IMR-90 (cell line): ENCODE measurements at regions not wholly inside any gene's neighbourhood (a gene's known extent, or its start where the extent isn't known, plus 50 kb on each side); places are given as distances from the start of the nearest gene placed in this dataset.

Experiments used
- ATAC-seq: fragments of 200-7000 bp; cut with Tn5 transposase; 2 replicates; pipeline ENCODE4 v1.9.1; 2020; ENCODE audit warnings: low read depth, mild to moderate bottlenecking, moderate library complexity
- BruUV-seq: library from RNA; stranded (reverse); fragments of 400-500 nt; replicated peaks from 2 replicates; lab custom pipeline; 2021; lab: Mats Ljungman, UMichigan
- CTCF ChIA-PET: fragments of 300-600 bp; formaldehyde crosslinking; extraction: SDS; loops from one replicate; lab custom pipeline; 2021; ENCODE audit warnings: antibody characterized with exemption; lab: Yijun Ruan, JAX
- POLR2A ChIA-PET: fragments of 300-600 bp; sonication (Branson Sonifier 250); formaldehyde crosslinking; loops from one replicate; lab custom pipeline; 2022; ENCODE audit warnings: antibody characterized with exemption; ENCODE audit not compliant: unreplicated experiment; lab: Charles Lee
- DNase-seq: peaks from one replicate; pipeline ENCODE4 v3.0.0; 2013
- H2AFZ ChIP-seq: replicated peaks from 2 replicates; pipeline ENCODE3; 2013; ENCODE audit warnings: low read length, mild to moderate bottlenecking; ENCODE audit not compliant: poor library complexity
- H2AK5ac ChIP-seq: 2 replicates; pipeline ENCODE4 v1.6.1; 2013; ENCODE audit warnings: low read depth, low read length, inconsistent platforms
- H2AK9ac ChIP-seq: replicated peaks from 2 replicates; pipeline ENCODE3; 2013; ENCODE audit warnings: mild to moderate bottlenecking, low read depth, low read length, moderate library complexity; ENCODE audit not compliant: poor library complexity
- H2BK120ac ChIP-seq: 2 replicates; pipeline ENCODE4 v1.6.1; 2013; ENCODE audit warnings: low read depth, low read length, inconsistent platforms
- H2BK15ac ChIP-seq: 3 replicates; pipeline ENCODE4 v1.6.1; 2013; ENCODE audit warnings: low read depth, low read length, inconsistent platforms
- H2BK20ac ChIP-seq: 2 replicates; pipeline ENCODE4 v1.6.1; 2013; ENCODE audit warnings: low read depth, mild to moderate bottlenecking, inconsistent platforms, low read length, moderate library complexity
- H2BK5ac ChIP-seq: 2 replicates; pipeline ENCODE4 v1.6.1; 2013; ENCODE audit warnings: mild to moderate bottlenecking, low read depth, low read length, inconsistent platforms; ENCODE audit not compliant: poor library complexity, severe bottlenecking
- H3K14ac ChIP-seq: replicated peaks from 2 replicates; pipeline ENCODE4 v1.6.1; 2013; ENCODE audit warnings: low read depth, low read length, inconsistent platforms
- H3K18ac ChIP-seq: 2 replicates; pipeline ENCODE4 v1.6.1; 2013; ENCODE audit warnings: low read depth, low read length, control low read depth
- H3K23ac ChIP-seq: 2 replicates; pipeline ENCODE4 v1.6.1; 2013; ENCODE audit warnings: low read depth, low read length, inconsistent platforms
- H3K27ac ChIP-seq: 2 replicates; pipeline ENCODE4 v1.5.1; 2013; ENCODE audit warnings: mild to moderate bottlenecking, control low read depth, low read length; ENCODE audit not compliant: insufficient read depth
- H3K27me3 ChIP-seq: 2 replicates; pipeline ENCODE4 v1.6.1; 2013; ENCODE audit warnings: low read length; ENCODE audit not compliant: control insufficient read depth, insufficient read depth
- H3K36me3 ChIP-seq: 2 replicates; pipeline ENCODE4 v1.6.1; 2013; ENCODE audit warnings: low read length, mixed read lengths; ENCODE audit not compliant: control insufficient read depth, insufficient read depth
- H3K4ac ChIP-seq: 2 replicates; pipeline ENCODE4 v1.6.1; 2013; ENCODE audit warnings: low read depth, low read length, inconsistent platforms
- H3K4me1 ChIP-seq: 2 replicates; pipeline ENCODE4 v1.6.1; 2013; ENCODE audit warnings: low read length, mixed read lengths; ENCODE audit not compliant: control insufficient read depth, insufficient read depth
- H3K4me2 ChIP-seq: 2 replicates; pipeline ENCODE4 v1.6.1; 2013; ENCODE audit warnings: low read depth, mild to moderate bottlenecking, control low read depth, low read length, moderate library complexity
- H3K4me3 ChIP-seq: 2 replicates; pipeline ENCODE4 v1.5.1; 2013; ENCODE audit warnings: low read depth, mild to moderate bottlenecking, control low read depth, low read length, moderate library complexity; ENCODE audit not compliant: insufficient read depth
- H3K56ac ChIP-seq: 2 replicates; pipeline ENCODE4 v1.6.1; 2013; ENCODE audit warnings: low read length, inconsistent platforms; ENCODE audit not compliant: insufficient read depth; ENCODE audit errors: extremely low read depth
- H3K79me1 ChIP-seq, 2 experiments: 2 replicates each; pipeline ENCODE4 v1.6.1; 2013; ENCODE audit warnings: low read length in 2 of 2, inconsistent platforms in 1 of 2, low read depth in 1 of 2
- H3K9ac ChIP-seq: 2 replicates; pipeline ENCODE4 v1.6.1; 2013; ENCODE audit warnings: low read depth, low read length, control low read depth
- H3K9me1 ChIP-seq: 2 replicates; pipeline ENCODE4 v1.6.1; 2013; ENCODE audit warnings: low read length, inconsistent platforms; ENCODE audit not compliant: insufficient read depth
- H3K9me3 ChIP-seq: 2 replicates; pipeline ENCODE4 v1.6.1; 2013; ENCODE audit warnings: low read length; ENCODE audit not compliant: control insufficient read depth, insufficient read depth
- H4K20me1 ChIP-seq: 2 replicates; pipeline ENCODE4 v1.6.1; 2013; ENCODE audit warnings: low read length, inconsistent platforms; ENCODE audit not compliant: insufficient read depth
- H4K5ac ChIP-seq: 2 replicates; pipeline ENCODE4 v1.6.1; 2013; ENCODE audit warnings: mild to moderate bottlenecking, low read depth, low read length, control low read depth
- H4K8ac ChIP-seq, 2 experiments: 2 replicates each; pipeline ENCODE4 v1.6.1; 2013; ENCODE audit warnings: low read depth in 2 of 2, low read length in 2 of 2, control low read depth in 1 of 2, inconsistent platforms in 1 of 2
- H4K91ac ChIP-seq: 2 replicates; pipeline ENCODE4 v1.6.1; 2013; ENCODE audit warnings: low read depth, low read length, inconsistent platforms; ENCODE audit not compliant: insufficient read depth
- CEBPB ChIP-seq: IDR thresholded peaks from 2 replicates; pipeline ENCODE4 v1.6.1; 2012; ENCODE audit warnings: low read depth, low read length, improper control_type of control experiment
- FOS ChIP-seq: fragments of 150-350 bp; IDR thresholded peaks from 2 replicates; pipeline ENCODE4 v1.6.1; 2016; ENCODE audit warnings: low read depth, low read length
- MXI1 ChIP-seq: IDR thresholded peaks from 2 replicates; pipeline ENCODE4 v1.6.1; 2012; ENCODE audit warnings: low read depth, mild to moderate bottlenecking, low read length, moderate library complexity, borderline replicate concordance
- NFE2L2 ChIP-seq: fragments of 150-350 bp; IDR thresholded peaks from 2 replicates; pipeline ENCODE4 v1.6.1; 2016; ENCODE audit warnings: low read depth, mild to moderate bottlenecking, low read length
- RAD21 ChIP-seq: IDR thresholded peaks from 2 replicates; pipeline ENCODE4 v1.6.1; 2012; ENCODE audit warnings: low read length, improper control_type of control experiment
- WGBS, 2 experiments: methylation state at CpG; one replicate each; pipeline versions ENCODE4 v1.1.5 to v1.1.7; 2013; ENCODE audit warnings: missing lambda C conversion rate in 2 of 2; ENCODE audit not compliant: insufficient read length in 1 of 2; ENCODE audit errors: extremely low coverage in 2 of 2; 5-methylcytosine and 5-hydroxymethylcytosine counted together
- dilution Hi-C: fragments of 300-500 bp; cut with HindIII; formaldehyde crosslinking; loops from one replicate; pipeline ENCODE4 v1.14.3; 2018; ENCODE audit warnings: low sequenced_read_pairs; ENCODE audit not compliant: unreplicated experiment
- in situ Hi-C: fragments of 300-500 bp; cut with MboI; formaldehyde crosslinking; loops from 3 replicates; pipeline ENCODE4 v1.14.3; 2019; ENCODE audit warnings: low sequenced_read_pairs, inconsistent platforms, mixed read lengths
- intact Hi-C: fragments of 100-400 bp; cut with micrococcal nuclease; formaldehyde crosslinking; loops from 2 replicates; pipeline ENCODE4 v1.10.0; 2022
- TF ChIP-seq, protein P1 (sequence below): fragments of 150-350 bp; IDR thresholded peaks from 2 replicates; pipeline ENCODE4 v1.6.1; 2016; ENCODE audit warnings: low read depth, mild to moderate bottlenecking, low read length, moderate library complexity, borderline replicate concordance

DNA sequence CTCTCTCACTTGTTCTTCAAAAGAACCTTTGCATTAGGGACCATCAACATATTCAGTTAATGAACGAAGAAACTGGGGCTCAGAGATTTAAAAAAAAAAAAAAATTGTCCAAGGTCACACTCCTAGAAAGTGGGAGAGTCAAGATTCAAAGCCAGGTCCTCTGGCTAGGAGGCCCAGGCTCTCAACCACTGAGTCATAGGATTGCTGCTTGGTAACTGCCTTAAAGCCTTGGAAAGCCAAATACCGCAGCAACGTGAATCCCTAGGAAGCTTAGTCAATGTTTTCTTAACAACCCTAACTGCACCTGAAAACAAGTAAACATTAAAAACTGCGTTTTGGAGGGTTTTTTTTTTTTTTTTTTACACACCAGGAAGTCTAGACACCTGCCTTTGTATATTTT is 156.8 kb downstream of the WNT5A start (continued):
- TF ChIP-seq, protein P1, sequence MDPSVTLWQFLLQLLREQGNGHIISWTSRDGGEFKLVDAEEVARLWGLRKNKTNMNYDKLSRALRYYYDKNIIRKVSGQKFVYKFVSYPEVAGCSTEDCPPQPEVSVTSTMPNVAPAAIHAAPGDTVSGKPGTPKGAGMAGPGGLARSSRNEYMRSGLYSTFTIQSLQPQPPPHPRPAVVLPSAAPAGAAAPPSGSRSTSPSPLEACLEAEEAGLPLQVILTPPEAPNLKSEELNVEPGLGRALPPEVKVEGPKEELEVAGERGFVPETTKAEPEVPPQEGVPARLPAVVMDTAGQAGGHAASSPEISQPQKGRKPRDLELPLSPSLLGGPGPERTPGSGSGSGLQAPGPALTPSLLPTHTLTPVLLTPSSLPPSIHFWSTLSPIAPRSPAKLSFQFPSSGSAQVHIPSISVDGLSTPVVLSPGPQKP = no peak

DNA sequence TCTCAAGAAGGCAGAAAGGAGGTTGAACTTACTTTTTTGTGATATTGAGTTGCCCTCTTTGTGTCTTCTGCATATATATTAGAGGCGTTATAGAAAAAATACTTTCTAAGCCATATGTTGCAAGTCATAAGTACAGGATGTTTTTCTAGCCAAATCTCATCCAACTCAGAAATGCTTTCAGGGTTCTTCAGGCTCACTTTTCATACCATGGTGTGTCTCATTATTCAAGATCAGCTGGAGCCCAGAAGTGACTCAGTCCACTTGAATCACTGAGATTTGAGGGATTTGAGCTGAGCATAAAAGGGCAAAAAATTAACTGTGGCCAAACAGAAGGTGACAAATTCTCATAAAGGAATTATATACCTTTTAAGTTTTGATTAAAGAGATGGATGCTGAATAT is 157.3 kb downstream of the WNT5A start:
- H3K4ac ChIP-seq = peak overlapping the region; percentile 98; the same call in 1 of the 2 replicates
- no peaks in the 10 kb centered on the region for H3K9me3 ChIP-seq
- H4K8ac ChIP-seq = peak overlapping the region; percentile 84 to 88; a peak in 3 of 4 replicates
- ATAC-seq (peak; percentile 66), DNase-seq (peak; percentile 96)
- H2AK9ac ChIP-seq = no peak overlapping the region
- no peak overlapping the region for H2BK15ac ChIP-seq
- H3K27me3 ChIP-seq = no peaks in the 10 kb centered on the region
- no peak overlapping the region for H3K4me3 ChIP-seq
- H3K36me3 ChIP-seq = no peaks in the 10 kb centered on the region
- WGBS, 2 experiments = no CpG with 5 or more reads among the region's 1 CpG
- peak overlapping the region; percentile 99; the same call in 1 of the 2 replicates for H3K18ac ChIP-seq
- intact Hi-C loops = loop anchor here (2.0 to 5.0 kb wide), 4 partner anchors 131 to 378 kb away; no protein-coding TSS in a partner anchor
- no TSS peak for BruUV-seq
- peaks cover 0 to 16% of the 10 kb centered on the region in 2 experiments; a peak in 1 of 4 replicates for H3K79me1 ChIP-seq
- no peak overlapping the region; the same call in 1 of the 2 replicates for H3K23ac ChIP-seq
- peak overlapping the region; percentile 94 for H4K91ac ChIP-seq
- peak overlapping the region; percentile 98 for H2BK120ac ChIP-seq
- peak overlapping the region; percentile 8; the same call in 1 of the 2 replicates for H3K27ac ChIP-seq
- peaks cover 28% of the 10 kb centered on the region for H3K9me1 ChIP-seq
- POLR2A ChIA-PET = interaction anchor here (0.6 kb wide), 1 partner anchor 209 kb away, joined by 7 read pairs; no protein-coding TSS in a partner anchor
- TF ChIP-seq RAD21 (peak; percentile 8; the same call in 1 of the 2 replicates), CEBPB (peak; percentile 70), FOS (peak; percentile 67; the same call in 1 of the 2 replicates), MXI1 (no peak), NFE2L2 (no peak)
- peak overlapping the region; percentile 99; the same call in 1 of the 2 replicates for H2BK20ac ChIP-seq
- CTCF ChIA-PET = no interaction called here
- H3K56ac ChIP-seq = peak overlapping the region; percentile 48; the same call in 1 of the 2 replicates
- dilution Hi-C loops = no loop called here
- H2BK5ac ChIP-seq = peak overlapping the region; percentile 98
- no peaks in the 10 kb centered on the region for H4K20me1 ChIP-seq
- H3K4me2 ChIP-seq = no peak overlapping the region
- no peak overlapping the region for H3K9ac ChIP-seq
- H2AK5ac ChIP-seq = no peak overlapping the region
- H4K5ac ChIP-seq = peak overlapping the region; percentile 98; the same call in 1 of the 2 replicates
- H2AFZ ChIP-seq = no peak overlapping the region
- in situ Hi-C loops = loop anchor here (10.0 kb wide), 1 partner anchor 135 kb away; no protein-coding TSS in a partner anchor
- H3K14ac ChIP-seq = no peak overlapping the region
- peaks cover 29% of the 10 kb centered on the region for H3K4me1 ChIP-seq
